SK-N-SH (cell line): ENCODE measurements at regions not wholly inside any gene's neighbourhood (a gene's known extent, or its start where the extent isn't known, plus 50 kb on each side); places are given as distances from the start of the nearest gene placed in this dataset.

ENCODE experiments used
- CTCF ChIA-PET: fragments of 300-600, 350-600 bp; formaldehyde crosslinking; extraction: SDS; loops from one replicate; lab custom pipeline; 2021; lab: Yijun Ruan, JAX
- POLR2A ChIA-PET: fragments of 350-600 bp; sonication (Branson Sonifier 250); formaldehyde crosslinking; extraction: SDS; loops from one replicate; lab custom pipeline; 2020; ENCODE audit warnings: antibody characterized with exemption, inconsistent platforms; lab: Yijun Ruan, JAX
- DNase-seq: peaks from one replicate; pipeline ENCODE4 v3.0.0; 2012
- H2AFZ ChIP-seq: fragments of 200-600 bp; sonication (generic); 2 replicates; pipeline ENCODE4 v1.8.1; 2016; ENCODE audit warnings: antibody characterized with exemption, mild to moderate bottlenecking, low read depth
- H3F3A ChIP-seq: fragments of 200-600 bp; sonication (generic); replicated peaks from 2 replicates; pipeline ENCODE3; 2016; ENCODE audit warnings: antibody characterized with exemption, mild to moderate bottlenecking; ENCODE audit not compliant: insufficient read depth
- H3K27ac ChIP-seq, 2 experiments: fragments of 200-500 bp in 1 of 2; fragments of 200-600 bp in 1 of 2; sonication (Bioruptor generic) in 1 of 2; sonication (generic), shearing (Covaris generic) in 1 of 2; 2 replicates each; pipeline versions ENCODE4 v1.5.1 to v1.6.1; 2014 to 2016; ENCODE audit warnings: low read depth in 2 of 2, inconsistent platforms in 1 of 2, low read length in 1 of 2, mild to moderate bottlenecking in 1 of 2, mixed read lengths in 1 of 2
- H3K27me3 ChIP-seq: fragments of 200-600 bp; sonication (generic), shearing (Covaris generic); 2 replicates; pipeline ENCODE4 v1.6.1; 2016; ENCODE audit warnings: mixed run types; ENCODE audit not compliant: insufficient read depth
- H3K36me3 ChIP-seq, 2 experiments: fragments of 200-500 bp in 1 of 2; fragments of 200-600 bp in 1 of 2; sonication (Bioruptor generic) in 1 of 2; sonication (generic) in 1 of 2; replicated peaks in 1 of 2; 2 replicates each; pipeline versions ENCODE3 to v1.5.1; 2014 to 2016; ENCODE audit warnings: low read length in 1 of 2, mild to moderate bottlenecking in 1 of 2; ENCODE audit not compliant: insufficient read depth in 2 of 2, control insufficient read depth in 1 of 2
- H3K4me1 ChIP-seq, 2 experiments: fragments of 200-500 bp in 1 of 2; fragments of 200-600 bp in 1 of 2; sonication (Bioruptor generic) in 1 of 2; sonication (generic), shearing (Covaris generic) in 1 of 2; 2 replicates each; pipeline versions ENCODE4 v1.5.1 to v1.6.1; 2014 to 2016; ENCODE audit warnings: low read depth in 1 of 2, low read length in 1 of 2, mixed run types in 1 of 2; ENCODE audit not compliant: insufficient read depth in 2 of 2, control insufficient read depth in 1 of 2
- H3K4me2 ChIP-seq: fragments of 200-600 bp; sonication (generic), shearing (Covaris generic); 2 replicates; pipeline ENCODE4 v1.6.1; 2017; ENCODE audit warnings: mixed run types
- H3K4me3 ChIP-seq, 2 experiments: fragments of 200-500 bp in 1 of 2; fragments of 200-600 bp in 1 of 2; sonication (Bioruptor generic) in 1 of 2; sonication (generic), shearing (Covaris generic) in 1 of 2; 2 replicates each; pipeline versions ENCODE4 v1.5.1 to v1.8.1; 2014 to 2016; ENCODE audit warnings: low read depth in 2 of 2, inconsistent platforms in 1 of 2, low read length in 1 of 2, mild to moderate bottlenecking in 1 of 2, mixed read lengths in 1 of 2, moderate library complexity in 1 of 2
- H3K79me2 ChIP-seq: fragments of 200-600 bp; sonication (generic); 2 replicates; pipeline ENCODE4 v1.8.1; 2017; ENCODE audit warnings: mild to moderate bottlenecking; ENCODE audit not compliant: insufficient read depth
- H3K9ac ChIP-seq: fragments of 200-600 bp; sonication (generic); 2 replicates; pipeline ENCODE4 v1.6.1; 2017; ENCODE audit warnings: mixed run types
- H3K9me2 ChIP-seq: fragments of 200-600 bp; sonication (generic); 2 replicates; pipeline ENCODE4 v1.6.1; 2017; ENCODE audit warnings: mixed run types
- H3K9me3 ChIP-seq: fragments of 200-600 bp; sonication (generic); 2 replicates; pipeline ENCODE4 v1.6.1; 2017; ENCODE audit warnings: mixed run types, mild to moderate bottlenecking, moderate library complexity
- H4K20me1 ChIP-seq: fragments of 200-600 bp; sonication (generic); 2 replicates; pipeline ENCODE4 v1.6.1; 2017; ENCODE audit warnings: mild to moderate bottlenecking, mixed run types; ENCODE audit not compliant: insufficient read depth
- ELF1 ChIP-seq: IDR thresholded peaks from 2 replicates; pipeline ENCODE4 v1.4.0; 2012
- EP300 ChIP-seq, 2 experiments: IDR thresholded peaks; 2 replicates each; pipeline versions ENCODE4 v1.4.0 to v1.6.1; 2012; ENCODE audit warnings: borderline replicate concordance in 1 of 2, low read depth in 1 of 2, low read length in 1 of 2
- MEF2A ChIP-seq: IDR thresholded peaks from 2 replicates; pipeline ENCODE4 v1.4.0; 2012; ENCODE audit warnings: low read depth, borderline replicate concordance
- MXI1 ChIP-seq: IDR thresholded peaks from 2 replicates; pipeline ENCODE4 v1.6.1; 2012; ENCODE audit warnings: mild to moderate bottlenecking, low read depth, low read length, improper control_type of control experiment
- NRF1 ChIP-seq: IDR thresholded peaks from 2 replicates; pipeline ENCODE4 v1.6.1; 2012; ENCODE audit warnings: low read depth, mild to moderate bottlenecking, low read length
- PBX3 ChIP-seq: IDR thresholded peaks from 2 replicates; pipeline ENCODE4; 2012
- RFX5 ChIP-seq: IDR thresholded peaks from 2 replicates; pipeline ENCODE4 v1.6.1; 2012; ENCODE audit warnings: mild to moderate bottlenecking, improper control_type of control experiment, low read length
- RXRA ChIP-seq: IDR thresholded peaks from 2 replicates; pipeline ENCODE4 v1.4.0; 2012; ENCODE audit warnings: low read depth, mild to moderate bottlenecking, borderline replicate concordance
- SIN3A ChIP-seq: IDR thresholded peaks from 2 replicates; pipeline ENCODE4 v1.6.1; 2012; ENCODE audit warnings: low read depth, mild to moderate bottlenecking, low read length, moderate library complexity, borderline replicate concordance
- ZBTB33 ChIP-seq: IDR thresholded peaks from 2 replicates; pipeline ENCODE4 v1.4.0; 2012; ENCODE audit warnings: low read depth, borderline replicate concordance
- whole genome bisulfite sequencing: methylation state at CpG from one replicate; pipeline ENCODE4 v1.1.6; 2017; ENCODE audit warnings: low lambda C conversion rate; 5-methylcytosine and 5-hydroxymethylcytosine counted together
- TF ChIP-seq, protein P1 (sequence below): IDR thresholded peaks from 2 replicates; pipeline ENCODE4 v1.4.0; 2012; ENCODE audit warnings: low read depth
- TF ChIP-seq, protein P2 (sequence below): IDR thresholded peaks from 2 replicates; pipeline ENCODE4 v1.6.1; 2012; ENCODE audit warnings: mild to moderate bottlenecking, low read depth, low read length, moderate library complexity

- Histone ChIP-seq H2AFZ (peak overlapping the region; percentile 42; the same call in 1 of the 2 replicates), H3K36me3 (no peaks in the 10 kb centered on the region), H3K27ac (no peak overlapping the region), H3K9me3 (no peaks in the 10 kb centered on the region; the same call in 1 of the 2 replicates), H3K4me1 (peaks cover 4 to 19% of the 10 kb centered on the region in 2 experiments; a peak in 3 of 4 replicates), H3K9ac (no peak overlapping the region), H3K9me2 (no peaks in the 10 kb centered on the region), H3K4me3 (no peak overlapping the region), H4K20me1 (no peaks in the 10 kb centered on the region), H3K4me2 (no peak overlapping the region), H3F3A (peaks cover 23% of the 10 kb centered on the region), H3K79me2 (no peaks in the 10 kb centered on the region), H3K27me3 (no peaks in the 10 kb centered on the region)
- POLR2A ChIA-PET: no interaction called here
- DNase-seq: no peak
- TF ChIP-seq ZBTB33: no peak
- TF ChIP-seq, protein P1, sequence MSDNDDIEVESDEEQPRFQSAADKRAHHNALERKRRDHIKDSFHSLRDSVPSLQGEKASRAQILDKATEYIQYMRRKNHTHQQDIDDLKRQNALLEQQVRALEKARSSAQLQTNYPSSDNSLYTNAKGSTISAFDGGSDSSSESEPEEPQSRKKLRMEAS: no peak
- no peak for TF ChIP-seq MEF2A
- TF ChIP-seq SIN3A: no peak
- TF ChIP-seq ELF1: no peak
- no peak for TF ChIP-seq NRF1
- no peak for TF ChIP-seq PBX3
- TF ChIP-seq RFX5: no peak
- TF ChIP-seq, protein P2, sequence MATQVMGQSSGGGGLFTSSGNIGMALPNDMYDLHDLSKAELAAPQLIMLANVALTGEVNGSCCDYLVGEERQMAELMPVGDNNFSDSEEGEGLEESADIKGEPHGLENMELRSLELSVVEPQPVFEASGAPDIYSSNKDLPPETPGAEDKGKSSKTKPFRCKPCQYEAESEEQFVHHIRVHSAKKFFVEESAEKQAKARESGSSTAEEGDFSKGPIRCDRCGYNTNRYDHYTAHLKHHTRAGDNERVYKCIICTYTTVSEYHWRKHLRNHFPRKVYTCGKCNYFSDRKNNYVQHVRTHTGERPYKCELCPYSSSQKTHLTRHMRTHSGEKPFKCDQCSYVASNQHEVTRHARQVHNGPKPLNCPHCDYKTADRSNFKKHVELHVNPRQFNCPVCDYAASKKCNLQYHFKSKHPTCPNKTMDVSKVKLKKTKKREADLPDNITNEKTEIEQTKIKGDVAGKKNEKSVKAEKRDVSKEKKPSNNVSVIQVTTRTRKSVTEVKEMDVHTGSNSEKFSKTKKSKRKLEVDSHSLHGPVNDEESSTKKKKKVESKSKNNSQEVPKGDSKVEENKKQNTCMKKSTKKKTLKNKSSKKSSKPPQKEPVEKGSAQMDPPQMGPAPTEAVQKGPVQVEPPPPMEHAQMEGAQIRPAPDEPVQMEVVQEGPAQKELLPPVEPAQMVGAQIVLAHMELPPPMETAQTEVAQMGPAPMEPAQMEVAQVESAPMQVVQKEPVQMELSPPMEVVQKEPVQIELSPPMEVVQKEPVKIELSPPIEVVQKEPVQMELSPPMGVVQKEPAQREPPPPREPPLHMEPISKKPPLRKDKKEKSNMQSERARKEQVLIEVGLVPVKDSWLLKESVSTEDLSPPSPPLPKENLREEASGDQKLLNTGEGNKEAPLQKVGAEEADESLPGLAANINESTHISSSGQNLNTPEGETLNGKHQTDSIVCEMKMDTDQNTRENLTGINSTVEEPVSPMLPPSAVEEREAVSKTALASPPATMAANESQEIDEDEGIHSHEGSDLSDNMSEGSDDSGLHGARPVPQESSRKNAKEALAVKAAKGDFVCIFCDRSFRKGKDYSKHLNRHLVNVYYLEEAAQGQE: no peak
- no peak for TF ChIP-seq MXI1
- TF ChIP-seq RXRA: no peak
- no peak for TF ChIP-seq EP300 (IDR thresholded peaks at IDR 0.05; ENCODE audit: borderline replicate concordance in 1 of 2, low read depth in 1 of 2, low read length in 1 of 2)
- CTCF ChIA-PET: no interaction called here
- WGBS: 70% methylated on average over 1 of the region's 1 CpG
Observed at GRCh38 chr3:104911376-104911775, 455.3 kb upstream of the ALCAM start.
